NB4 (cell line): ENCODE measurements at regions not wholly inside any gene's neighbourhood (a gene's known extent, or its start where the extent isn't known, plus 50 kb on each side); places are given as distances from the start of the nearest gene placed in this dataset.

Experiments
- DNase-seq: peaks from one replicate; pipeline ENCODE4 v3.0.0; 2010; ENCODE audit warnings: low read depth
- H3K4me3 ChIP-seq: one replicate; pipeline ENCODE4 v1.5.1; 2011; ENCODE audit warnings: mild to moderate bottlenecking, low read depth, low read length, moderate library complexity
- CTCF ChIP-seq: IDR thresholded peaks from one replicate; pipeline ENCODE4 v1.5.1; 2012; ENCODE audit warnings: low read depth, low read length
- MAX ChIP-seq: IDR thresholded peaks from 2 replicates; pipeline ENCODE4 v1.6.1; 2011; ENCODE audit warnings: low read depth, low read length
- MYC ChIP-seq: IDR thresholded peaks from 2 replicates; pipeline ENCODE4 v1.6.1; 2011; ENCODE audit warnings: low read depth, low read length
- POLR2A ChIP-seq: IDR thresholded peaks from 2 replicates; pipeline ENCODE4 v1.6.1; 2011; ENCODE audit warnings: mild to moderate bottlenecking; ENCODE audit not compliant: insufficient read length; ENCODE audit errors: extremely low read depth

GRCh38 chr16:85246973-85247372, 134.7 kb upstream of the CIBAR2 start:
- TF ChIP-seq POLR2A, result no peak
- no peak for TF ChIP-seq MAX
- no peak for TF ChIP-seq MYC
- no peak for TF ChIP-seq CTCF
- H3K4me3 ChIP-seq, result no peak overlapping the region
- DNase-seq, result no peak

- H3K4me3 ChIP-seq, result no peak overlapping the region
- no peak for DNase-seq
- TF ChIP-seq CTCF (no peak), MYC (no peak), POLR2A (no peak), MAX (no peak)
Measured at GRCh38 chr16:85248342-85248741, 136.1 kb upstream of the CIBAR2 start.

GRCh38 chr16:85248857-85249256, 136.6 kb upstream of the CIBAR2 start:
- TF ChIP-seq CTCF (no peak), MAX (no peak), MYC (no peak), POLR2A (no peak)
- H3K4me3 ChIP-seq, result no peak overlapping the region
- DNase-seq, result no peak

GRCh38 chr16:85249418-85250146, 137.3 kb upstream of the CIBAR2 start:
- H3K4me3 ChIP-seq, result no peak overlapping the region
- DNase-seq, result no peak
- no peak for TF ChIP-seq MYC
- no peak for TF ChIP-seq MAX
- TF ChIP-seq CTCF, result no peak
- no peak for TF ChIP-seq POLR2A

GRCh38 chr16:85250147-85250463, 137.8 kb upstream of the CIBAR2 start:
- no peak for TF ChIP-seq MYC
- no peak for TF ChIP-seq POLR2A
- TF ChIP-seq MAX, result no peak
- TF ChIP-seq CTCF, result no peak
- no peak for DNase-seq
- H3K4me3 ChIP-seq, result no peak overlapping the region
